ENCODE measurements at regions not wholly inside any gene's neighbourhood (a gene's known extent, or its start where the extent isn't known, plus 50 kb on each side); places are given as distances from the start of the nearest gene placed in this dataset.

DNA sequence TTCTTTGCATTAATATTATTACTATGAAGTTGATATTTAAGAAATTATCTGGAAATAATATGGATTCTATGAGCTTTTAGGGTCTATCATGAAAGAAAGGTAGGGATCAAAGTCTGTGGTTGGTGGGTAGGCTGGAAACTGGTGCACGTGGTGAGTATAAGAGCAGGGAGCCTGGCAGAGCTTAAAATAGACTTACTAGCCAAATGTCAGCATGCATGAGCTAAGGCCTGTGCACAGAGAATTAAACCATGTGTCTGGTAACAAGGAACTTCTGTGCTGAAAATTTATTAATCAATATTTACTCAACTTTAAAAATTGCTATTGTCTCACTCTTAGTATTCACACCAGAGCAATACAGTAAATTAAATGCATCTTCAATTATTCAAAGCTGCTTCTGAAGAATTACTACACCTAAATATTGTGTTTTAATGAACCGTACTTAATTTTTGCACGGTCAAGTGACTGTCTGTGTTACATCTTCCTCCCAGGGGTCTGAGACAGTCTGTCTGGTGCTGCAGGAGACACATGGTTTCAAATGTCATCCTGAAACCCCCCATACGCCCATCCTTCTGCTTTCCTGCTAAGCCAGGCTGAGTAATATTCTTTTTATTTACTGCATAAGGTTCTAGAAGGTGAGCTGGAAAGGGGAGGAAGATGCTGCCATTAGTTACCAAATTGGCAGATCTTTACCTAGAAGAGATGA is 161.0 kb upstream of the NLRP1 start:
- TF ChIP-seq, protein P1, sequence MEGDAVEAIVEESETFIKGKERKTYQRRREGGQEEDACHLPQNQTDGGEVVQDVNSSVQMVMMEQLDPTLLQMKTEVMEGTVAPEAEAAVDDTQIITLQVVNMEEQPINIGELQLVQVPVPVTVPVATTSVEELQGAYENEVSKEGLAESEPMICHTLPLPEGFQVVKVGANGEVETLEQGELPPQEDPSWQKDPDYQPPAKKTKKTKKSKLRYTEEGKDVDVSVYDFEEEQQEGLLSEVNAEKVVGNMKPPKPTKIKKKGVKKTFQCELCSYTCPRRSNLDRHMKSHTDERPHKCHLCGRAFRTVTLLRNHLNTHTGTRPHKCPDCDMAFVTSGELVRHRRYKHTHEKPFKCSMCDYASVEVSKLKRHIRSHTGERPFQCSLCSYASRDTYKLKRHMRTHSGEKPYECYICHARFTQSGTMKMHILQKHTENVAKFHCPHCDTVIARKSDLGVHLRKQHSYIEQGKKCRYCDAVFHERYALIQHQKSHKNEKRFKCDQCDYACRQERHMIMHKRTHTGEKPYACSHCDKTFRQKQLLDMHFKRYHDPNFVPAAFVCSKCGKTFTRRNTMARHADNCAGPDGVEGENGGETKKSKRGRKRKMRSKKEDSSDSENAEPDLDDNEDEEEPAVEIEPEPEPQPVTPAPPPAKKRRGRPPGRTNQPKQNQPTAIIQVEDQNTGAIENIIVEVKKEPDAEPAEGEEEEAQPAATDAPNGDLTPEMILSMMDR (conservative IDR thresholded peaks at IDR 0.05) = no peak
- TF ChIP-seq EZH2 (IDR thresholded peaks at IDR 0.05; ENCODE audit: low read depth) = no peak
